LNCaP clone FGC (cell line): ENCODE measurements at regions not wholly inside any gene's neighbourhood (a gene's known extent, or its start where the extent isn't known, plus 50 kb on each side); places are given as distances from the start of the nearest gene placed in this dataset.

Source experiments
- DNase-seq: peaks from one replicate; pipeline ENCODE4 v3.0.0-alpha.2; 2011; ENCODE audit warnings: low read depth
- H3K4me3 ChIP-seq: 2 replicates; pipeline ENCODE4 v1.5.1; 2011; ENCODE audit warnings: mild to moderate bottlenecking, low read depth, low read length, control low read depth
- CTCF ChIP-seq: IDR thresholded peaks from 2 replicates; pipeline ENCODE4 v1.5.1; 2012; ENCODE audit warnings: mild to moderate bottlenecking; ENCODE audit not compliant: control insufficient read depth, insufficient read depth; ENCODE audit errors: extremely low read depth

GRCh38 chr1:79469139-79469538, 462.6 kb upstream of the ADGRL4 start:
- TF ChIP-seq CTCF: no peak
- no peak overlapping the region for H3K4me3 ChIP-seq
- no peak for DNase-seq

- no peak for DNase-seq
- no peak for TF ChIP-seq CTCF
- H3K4me3 ChIP-seq: no peak overlapping the region
Observed at GRCh38 chr1:79460773-79461436, 454.4 kb upstream of the ADGRL4 start.

- no peak overlapping the region for H3K4me3 ChIP-seq
- TF ChIP-seq CTCF: no peak
- no peak for DNase-seq
Observed at GRCh38 chr1:79457562-79458224, 451.2 kb upstream of the ADGRL4 start.

GRCh38 chr1:79448426-79448825, 441.9 kb upstream of the ADGRL4 start:
- no peak overlapping the region for H3K4me3 ChIP-seq
- DNase-seq: no peak
- no peak for TF ChIP-seq CTCF

- no peak overlapping the region for H3K4me3 ChIP-seq
Observed at GRCh38 chr1:79441238-79441637, 434.7 kb upstream of the ADGRL4 start.

GRCh38 chr1:79437540-79437939, 431.0 kb upstream of the ADGRL4 start:
- no peak for DNase-seq
- no peak for TF ChIP-seq CTCF
- no peak overlapping the region for H3K4me3 ChIP-seq

More at GRCh38 chr1:79441238-79441637, 434.7 kb upstream of the ADGRL4 start:
- no peak for DNase-seq
- TF ChIP-seq CTCF: no peak

- no peak for TF ChIP-seq CTCF
- no peak overlapping the region for H3K4me3 ChIP-seq
- DNase-seq: no peak
Observed at GRCh38 chr1:79431340-79431739, 424.8 kb upstream of the ADGRL4 start.
